T-helper 1 cell treated with Interleukin-12 subunit alpha and Interleukin-12 subunit beta and Interleukin-4 antibody, amounts not matched to agents 30 ng/mL and 1 ng/mL, for 36 hours (primary cell): ENCODE measurements at regions not wholly inside any gene's neighbourhood (a gene's known extent, or its start where the extent isn't known, plus 50 kb on each side); places are given as distances from the start of the nearest gene placed in this dataset.
"Not testable (repeated sequence)": the region's sequence is repeated elsewhere in the genome, so short reads cannot be mapped to it uniquely, and the experiment has no call there.

Source experiments
- intact Hi-C: fragments of 100-400 bp; cut with micrococcal nuclease; formaldehyde crosslinking; loops from one replicate; pipeline ENCODE4 v1.15.1; 2024

- intact Hi-C loops, result no loop called here
Observed at GRCh38 chr3:153539263-153539662, 377.2 kb downstream of the RAP2B start.

DNA sequence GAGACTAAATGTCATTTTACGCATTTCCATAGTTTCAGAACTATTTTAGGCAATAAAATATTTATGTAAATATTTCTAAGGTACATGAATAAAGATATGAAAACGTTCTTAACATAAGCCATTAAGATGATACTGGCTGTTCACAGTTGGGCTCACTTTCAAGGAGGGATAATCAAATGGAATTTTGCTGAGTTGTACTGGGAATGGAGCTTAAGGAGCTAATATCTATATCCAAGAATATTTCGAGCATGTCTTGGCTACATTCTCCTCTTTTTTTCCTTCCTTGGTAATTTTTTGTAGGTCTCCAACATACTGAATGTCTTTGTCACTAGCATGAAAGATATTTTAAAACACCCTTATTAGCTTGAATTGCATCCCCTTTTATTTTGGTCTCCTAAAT, 383.4 kb downstream of the RAP2B start:
- intact Hi-C loops, result no loop called here

DNA sequence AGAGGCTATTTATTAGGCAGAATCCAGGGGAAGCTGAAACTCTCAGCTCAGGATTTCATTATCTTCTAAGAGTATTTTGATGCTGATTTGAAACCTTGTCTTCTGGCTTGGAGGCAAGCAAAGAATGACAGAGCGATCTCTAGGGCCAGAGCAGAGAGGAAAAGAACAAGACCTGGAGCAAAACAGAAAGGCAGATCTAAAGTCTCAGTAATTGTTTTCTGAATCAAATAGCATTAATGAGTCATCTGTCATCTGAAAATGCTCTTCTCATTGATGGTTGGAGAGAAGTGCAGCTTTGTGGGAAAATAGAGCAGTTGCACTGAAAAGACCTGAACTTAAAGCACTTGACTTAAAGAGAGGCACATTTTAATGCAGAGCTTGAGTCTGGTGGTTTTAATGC, 385.9 kb downstream of the RAP2B start:
- intact Hi-C loops, result no loop called here

GRCh38 chr3:153549686-153550085, 387.7 kb downstream of the RAP2B start:
- intact Hi-C loops, result not testable (repeated sequence)

DNA sequence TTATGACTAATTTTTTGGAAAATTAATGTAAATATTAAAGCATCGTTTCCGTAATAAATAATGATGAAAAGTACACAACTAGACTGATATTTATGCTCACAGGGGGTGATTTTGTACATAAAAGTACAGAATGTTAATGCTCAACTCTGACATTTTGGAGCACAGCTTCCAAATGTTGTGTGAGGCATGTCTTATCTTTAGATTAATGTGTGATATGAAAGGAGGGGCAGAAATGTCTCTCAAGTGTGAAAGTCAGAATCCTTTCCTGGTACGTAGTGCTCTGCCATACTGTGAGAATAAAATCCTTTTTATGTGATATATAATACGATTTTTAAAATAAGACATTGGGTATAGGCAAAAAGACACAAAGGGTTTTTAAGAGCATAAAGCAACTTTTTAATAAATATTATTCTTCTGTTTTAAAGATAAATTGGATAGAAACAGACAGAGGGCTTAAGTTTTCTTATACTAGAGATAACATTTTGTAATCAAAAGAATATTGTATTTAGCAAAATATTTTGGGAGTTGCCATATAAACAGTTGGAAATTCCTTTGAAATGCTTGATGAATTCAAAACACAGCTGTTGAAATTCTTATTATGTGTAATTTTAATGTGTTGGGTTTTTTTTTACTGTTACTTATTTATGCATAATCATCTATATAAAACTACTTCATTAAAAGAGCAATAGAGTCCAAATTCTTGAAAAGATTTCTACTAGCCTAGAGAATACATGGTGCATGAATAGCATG, 389.7 kb downstream of the RAP2B start:
- intact Hi-C loops, result no loop called here

DNA sequence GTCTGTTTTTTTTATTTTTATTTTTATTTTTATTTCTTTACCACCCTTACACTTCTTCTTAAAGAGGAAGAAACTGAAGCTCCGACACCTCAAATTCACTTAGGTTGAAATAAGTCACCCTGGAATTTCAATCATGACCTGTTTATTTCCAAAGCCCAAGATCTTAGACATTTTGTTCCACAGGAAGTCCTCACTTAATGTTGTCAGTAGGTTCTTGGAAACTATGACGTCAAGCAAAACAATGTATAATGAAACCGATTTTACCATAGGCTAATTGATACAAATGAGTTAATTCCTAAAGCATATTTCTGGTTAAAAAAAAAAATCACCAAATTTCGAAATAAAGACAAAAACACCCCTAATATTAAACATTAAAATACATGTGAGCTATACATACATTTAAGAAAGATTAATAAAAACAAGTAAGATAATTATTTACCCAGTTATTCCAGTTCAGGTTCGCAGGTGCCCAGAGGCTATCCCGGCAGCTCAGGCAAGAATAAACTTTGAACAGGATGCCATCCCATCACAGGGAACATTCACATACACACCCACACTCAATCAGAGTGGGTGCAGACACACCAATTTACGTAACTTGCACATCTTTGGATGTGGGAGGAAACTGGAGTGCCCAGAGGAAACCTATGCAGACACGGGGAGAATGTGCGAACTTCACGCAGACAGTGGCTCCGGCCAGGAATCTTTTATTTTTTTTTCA, 391.0 kb downstream of the RAP2B start:
- intact Hi-C loops, result no loop called here

- intact Hi-C loops, result no loop called here
Observed at GRCh38 chr3:153553605-153553945, 391.5 kb downstream of the RAP2B start.

- intact Hi-C loops, result no loop called here
Observed at GRCh38 chr3:153555919-153556318, 393.9 kb downstream of the RAP2B start.

- intact Hi-C loops, result not testable (repeated sequence)
Observed at GRCh38 chr3:153559366-153559765, 397.3 kb downstream of the RAP2B start.

DNA sequence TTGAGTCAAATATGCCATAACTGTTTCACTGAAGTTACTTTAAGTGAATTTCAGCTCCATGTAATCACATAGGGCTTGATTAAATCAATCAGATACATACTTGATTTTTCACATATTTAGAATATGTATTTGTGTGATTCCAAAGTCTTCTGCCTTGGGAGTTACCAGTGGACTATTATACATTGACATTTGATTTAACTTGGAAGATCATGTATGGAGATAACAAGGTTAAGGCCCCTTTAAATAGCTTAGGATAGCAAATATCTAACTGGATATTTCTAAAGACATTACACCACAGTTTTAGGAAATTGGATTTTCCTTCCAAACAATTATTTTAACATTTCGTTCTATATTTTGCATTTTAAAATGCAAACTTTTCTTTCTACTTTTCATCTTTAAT, 405.0 kb downstream of the RAP2B start:
- intact Hi-C loops, result no loop called here

DNA sequence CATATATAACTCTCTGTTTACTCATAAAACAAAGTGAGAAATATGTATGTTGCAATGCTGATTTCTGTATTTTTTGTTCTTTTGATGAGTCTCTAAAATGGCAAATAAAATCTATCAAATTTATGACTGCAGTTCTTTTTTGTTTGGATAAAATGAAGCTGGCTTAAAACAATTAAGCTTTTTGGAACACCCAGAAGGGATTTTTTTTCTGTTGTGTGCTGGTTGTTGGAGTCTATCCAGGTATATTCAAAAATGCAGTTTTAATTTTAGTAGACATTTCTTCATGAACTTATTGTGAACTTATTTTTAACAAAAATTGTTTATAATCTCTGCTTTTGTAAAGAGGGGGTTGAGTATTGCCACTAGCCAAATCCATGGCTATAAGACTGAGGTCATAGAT, 405.5 kb downstream of the RAP2B start:
- intact Hi-C loops, result no loop called here

DNA sequence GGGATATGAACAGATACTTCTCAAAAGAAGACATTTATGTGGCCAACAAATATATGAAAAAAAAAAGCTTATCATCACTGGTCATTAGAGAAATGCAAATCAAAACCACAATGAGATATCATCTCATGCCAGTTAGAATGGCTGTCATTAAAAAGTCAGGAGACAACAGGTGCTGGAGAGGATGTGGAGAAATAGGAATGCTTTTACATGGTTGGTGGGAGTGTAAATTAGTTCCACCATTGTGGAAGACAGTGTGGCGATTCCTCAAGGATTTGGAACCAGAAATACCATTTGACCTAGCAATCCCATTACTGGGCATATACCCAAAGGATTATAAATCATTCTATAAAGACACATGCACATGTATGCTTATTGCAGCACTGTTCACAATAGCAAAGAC, 408.5 kb downstream of the RAP2B start:
- intact Hi-C loops, result not testable (repeated sequence)

DNA sequence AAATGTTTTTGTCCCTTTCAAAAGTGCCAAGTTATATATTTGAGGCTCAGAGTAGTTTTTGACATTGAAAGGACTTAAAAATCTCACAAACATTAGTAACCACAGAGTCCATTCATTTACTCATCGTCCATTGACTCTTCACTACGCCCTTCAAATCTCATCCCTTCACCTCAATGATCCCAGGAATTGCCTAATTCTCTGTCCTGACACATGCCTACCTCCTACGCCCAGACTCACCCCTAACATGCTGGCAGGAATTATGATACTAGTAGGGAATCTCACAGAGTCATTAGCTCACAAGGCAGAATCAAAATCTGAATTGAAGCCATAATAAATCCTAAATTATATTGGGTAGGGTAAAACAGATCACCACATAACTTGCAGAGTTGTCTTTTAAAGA, 410.1 kb downstream of the RAP2B start:
- intact Hi-C loops, result no loop called here

DNA sequence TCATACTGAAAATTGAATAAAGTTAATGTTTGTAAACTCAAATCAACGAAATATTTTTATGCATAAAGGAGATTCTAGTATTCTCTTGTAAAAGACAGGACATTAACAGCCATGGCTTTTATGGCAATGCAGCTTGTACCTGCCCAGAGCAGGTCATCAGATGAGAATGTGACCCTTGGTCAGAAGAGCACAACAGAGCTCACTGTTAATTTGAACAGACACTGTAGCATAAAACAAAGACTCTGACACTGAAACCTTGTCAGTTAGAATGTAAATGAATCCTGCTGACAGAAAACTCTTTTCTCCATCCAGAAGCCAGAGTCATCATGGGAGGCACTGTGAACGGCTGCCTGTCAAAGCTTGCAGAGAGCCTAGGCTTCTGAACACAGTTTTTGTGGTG, 410.6 kb downstream of the RAP2B start:
- intact Hi-C loops, result no loop called here

GRCh38 chr3:153573481-153573880, 411.5 kb downstream of the RAP2B start:
- intact Hi-C loops, result no loop called here

DNA sequence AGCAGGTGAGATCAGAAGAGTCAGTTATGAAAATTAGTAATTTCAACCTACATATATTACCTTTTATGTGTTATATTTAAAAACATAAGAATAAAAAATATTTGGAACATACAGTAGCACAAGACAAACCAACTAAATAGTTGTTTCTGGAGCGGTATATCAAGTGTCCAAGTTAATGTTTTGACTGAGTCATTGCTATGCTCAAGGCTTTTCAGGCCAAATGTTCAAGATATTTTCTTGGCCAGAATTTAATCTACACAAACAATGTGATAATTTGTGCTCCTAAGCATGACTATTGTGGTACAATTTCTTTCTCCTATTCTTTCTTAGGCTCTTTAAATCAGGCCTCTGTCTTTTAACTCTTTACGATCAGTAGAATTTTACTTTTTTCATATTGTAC, 412.4 kb downstream of the RAP2B start:
- intact Hi-C loops, result no loop called here

DNA sequence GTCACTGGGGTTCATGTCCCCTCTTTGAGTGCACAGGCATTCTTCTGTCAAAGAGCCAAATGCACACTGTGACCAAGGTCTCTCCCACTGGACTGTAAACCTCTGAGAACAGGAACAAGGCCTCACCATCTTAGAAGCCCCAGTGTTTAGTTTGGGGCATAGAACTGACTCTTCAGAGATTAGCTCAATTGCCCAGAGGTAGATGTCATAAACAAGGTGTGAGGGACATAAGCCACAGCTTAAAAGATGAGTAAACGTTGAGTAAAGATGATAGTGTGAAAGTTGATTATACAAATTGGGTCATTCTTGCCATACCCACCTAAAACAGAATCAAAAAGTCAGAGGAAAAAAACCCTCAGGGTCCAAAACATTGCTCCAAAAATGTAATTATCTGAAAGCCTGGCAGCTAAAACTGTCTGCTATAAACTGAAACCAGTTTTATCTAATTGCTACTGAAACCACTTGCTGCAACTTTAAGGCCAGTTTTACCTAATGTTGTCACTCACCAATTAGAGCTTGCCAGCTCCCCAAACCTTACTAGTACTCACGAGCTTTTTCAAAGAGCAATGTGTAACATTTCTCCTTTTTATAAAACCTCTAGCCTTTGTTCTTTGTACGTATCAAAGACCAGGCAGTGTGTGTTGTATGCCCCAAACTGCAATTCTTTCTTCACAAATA, 415.2 kb downstream of the RAP2B start:
- intact Hi-C loops, result no loop called here

- intact Hi-C loops, result no loop called here
Observed at GRCh38 chr3:153578046-153578445, 416.0 kb downstream of the RAP2B start.

DNA sequence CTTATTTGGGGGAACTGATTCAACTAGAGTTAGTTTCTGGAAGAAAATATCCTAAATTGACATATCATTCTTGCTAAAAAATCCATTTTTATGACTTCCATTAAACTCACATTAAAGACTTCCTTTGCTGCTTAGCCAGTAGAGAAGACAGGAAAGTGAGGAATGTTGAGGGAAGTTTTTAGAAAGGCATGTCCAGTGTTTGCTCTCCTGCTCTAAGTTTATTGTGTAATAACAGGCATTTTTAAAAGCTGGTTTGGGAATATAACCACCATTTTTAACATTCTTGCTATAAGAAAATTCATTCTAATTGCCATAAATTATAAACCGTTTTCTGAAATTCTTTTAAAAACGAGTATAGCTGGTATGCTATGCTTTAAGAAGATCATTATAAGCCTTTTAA, 428.0 kb downstream of the RAP2B start:
- intact Hi-C loops, result no loop called here

GRCh38 chr3:153591561-153592245, 429.7 kb downstream of the RAP2B start:
- intact Hi-C loops, result no loop called here

DNA sequence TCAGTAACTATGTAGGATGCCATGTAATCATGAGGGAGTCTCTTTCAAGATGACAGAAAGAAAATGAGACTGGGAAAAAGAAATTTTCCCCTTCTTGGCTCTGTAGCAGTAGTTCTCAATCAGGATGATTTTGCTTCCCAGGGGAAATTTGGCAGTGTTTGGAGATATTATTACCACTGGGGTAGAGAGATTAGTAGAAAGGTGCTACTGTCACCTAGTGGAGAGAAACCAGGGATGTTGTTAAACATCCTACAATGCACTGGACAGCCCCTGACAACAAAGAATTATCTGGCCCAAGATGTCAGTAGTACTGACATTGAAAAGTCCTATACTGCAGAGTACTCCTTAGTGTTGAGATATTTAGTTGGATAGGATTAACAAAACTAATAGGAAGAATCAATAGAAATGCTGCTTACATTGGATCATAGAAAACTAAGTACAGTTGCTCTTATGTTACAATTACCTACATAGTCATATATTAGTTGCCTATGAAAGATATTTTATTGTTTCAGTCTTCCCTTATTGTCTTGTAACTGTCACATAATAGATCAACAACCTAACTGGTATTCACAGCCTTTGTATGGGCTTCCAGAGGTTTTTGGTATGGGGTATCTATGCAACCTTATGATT, 433.3 kb downstream of the RAP2B start:
- intact Hi-C loops, result loop anchor here (1.0 to 5.0 kb wide), 4 partner anchors 174 to 552 kb away; partner anchors contain the start of gene RAP2B
